GM19043 (cell line): ENCODE measurements at regions not wholly inside any gene's neighbourhood (a gene's known extent, or its start where the extent isn't known, plus 50 kb on each side); places are given as distances from the start of the nearest gene placed in this dataset.
"Not testable (repeated sequence)": the region's sequence is repeated elsewhere in the genome, so short reads cannot be mapped to it uniquely, and the experiment has no call there.

ENCODE experiments used
- ATAC-seq: cut with Tn5 transposase; IDR thresholded peaks from one replicate; pipeline ENCODE4 v1.9.1; 2021; ENCODE audit warnings: low read depth; ENCODE audit not compliant: unreplicated experiment

DNA sequence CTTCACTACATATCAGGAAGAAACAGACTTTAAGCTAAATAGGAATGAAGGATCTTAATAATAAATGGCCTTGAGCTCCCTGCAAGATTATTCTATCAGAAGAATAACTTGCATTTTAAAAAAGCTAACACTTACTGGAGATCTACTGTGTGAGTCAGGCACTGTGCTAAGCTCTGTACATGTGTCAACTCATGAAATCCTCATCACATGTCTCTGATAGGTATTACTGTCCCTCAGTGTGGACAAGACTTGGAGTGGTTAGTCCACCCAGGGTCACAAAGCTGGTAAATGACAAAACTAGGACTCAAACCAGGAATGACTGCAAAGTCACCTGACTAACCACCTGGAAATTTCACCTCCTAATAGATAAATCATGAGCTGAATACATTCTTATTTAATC, 57.1 kb upstream of the KCTD7 start:
- no peak for ATAC-seq

- not testable (repeated sequence) for ATAC-seq
Measured at GRCh38 chr7:66573782-66574495, 54.7 kb upstream of the KCTD7 start.

DNA sequence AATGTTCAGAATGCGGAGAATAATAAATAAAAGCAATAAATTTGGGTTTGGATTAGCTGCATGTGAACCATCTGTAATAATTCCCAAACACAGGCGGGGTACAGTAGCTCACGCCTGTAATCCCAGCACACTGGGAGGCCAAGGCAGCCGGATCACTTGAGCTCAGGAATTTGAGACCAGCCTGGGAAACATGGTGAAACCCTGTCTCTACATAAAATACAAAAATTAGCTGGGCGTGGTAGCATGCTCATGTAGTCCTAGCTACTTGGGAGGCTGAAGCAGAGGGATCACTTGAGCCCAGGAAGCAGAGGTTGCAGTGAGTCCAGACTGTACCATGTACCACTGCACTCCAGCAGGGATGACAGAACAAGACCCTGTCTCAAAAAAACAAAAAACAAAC, 53.9 kb upstream of the KCTD7 start:
- not testable (repeated sequence) for ATAC-seq

GRCh38 chr7:66575398-66575797, 53.3 kb upstream of the KCTD7 start:
- no peak for ATAC-seq

DNA sequence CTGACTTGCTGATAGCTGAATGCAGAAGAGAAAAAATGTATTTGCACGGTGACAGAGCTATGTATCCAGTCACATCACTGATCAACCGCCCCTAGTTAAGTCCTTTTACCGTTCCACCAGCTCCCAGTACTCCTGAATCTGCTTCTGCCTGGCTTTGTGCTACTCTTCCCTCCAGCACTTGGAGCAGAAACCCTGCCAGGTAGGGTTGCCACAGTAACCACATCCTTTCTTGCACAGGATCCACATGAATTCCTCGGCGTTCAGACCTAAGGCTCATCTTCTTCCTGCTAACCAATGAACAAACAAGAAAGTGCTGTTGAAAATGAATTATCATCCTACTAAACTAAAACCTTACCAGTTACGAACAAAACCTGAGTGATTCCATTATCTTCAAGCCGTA, 52.0 kb upstream of the KCTD7 start:
- no peak for ATAC-seq
